ENCODE measurements at regions not wholly inside any gene's neighbourhood (a gene's known extent, or its start where the extent isn't known, plus 50 kb on each side); places are given as distances from the start of the nearest gene placed in this dataset.

GRCh38 chr7:81608748-81609382 is 161.0 kb downstream of the HGF start:
- Histone ChIP-seq H3K27ac (no peak overlapping the region), H3K9me3 (no peaks in the 10 kb centered on the region), H3K4me3 (no peak overlapping the region), H3K27me3 (no peaks in the 10 kb centered on the region), H3K4me1 (no peaks in the 10 kb centered on the region), H3K36me3 (no peaks in the 10 kb centered on the region)
- intact Hi-C loops (cut with DNase I): no loop called here
- no peak for DNase-seq (ENCODE audit: extremely low spot score in 2 of 2)
- TF ChIP-seq POLR2AphosphoS5 (IDR thresholded peaks at IDR 0.05; ENCODE audit: insufficient read depth in 1 of 2, low read depth in 1 of 2) (no peak), POLR2A (IDR thresholded peaks at IDR 0.05) (no peak), CTCF (IDR thresholded peaks at IDR 0.05) (no peak)

- no peaks in the 10 kb centered on the region for H3K27me3 ChIP-seq
- no peak for DNase-seq (ENCODE audit: extremely low spot score in 2 of 2)
- no peaks in the 10 kb centered on the region for H3K4me1 ChIP-seq
- H3K36me3 ChIP-seq: no peaks in the 10 kb centered on the region
- TF ChIP-seq CTCF (IDR thresholded peaks at IDR 0.05): no peak
- no peak for TF ChIP-seq POLR2A (IDR thresholded peaks at IDR 0.05)
- TF ChIP-seq POLR2AphosphoS5 (IDR thresholded peaks at IDR 0.05; ENCODE audit: insufficient read depth in 1 of 2, low read depth in 1 of 2): no peak
- intact Hi-C loops (cut with DNase I): no loop called here
- H3K4me3 ChIP-seq: no peak overlapping the region
- no peaks in the 10 kb centered on the region for H3K9me3 ChIP-seq
- no peak overlapping the region for H3K27ac ChIP-seq
These were observed 161.9 kb downstream of the HGF start for GRCh38 chr7:81607987-81608386.

GRCh38 chr7:81606078-81606863 is 163.6 kb downstream of the HGF start:
- Histone ChIP-seq H3K9me3 (no peaks in the 10 kb centered on the region), H3K27me3 (no peaks in the 10 kb centered on the region), H3K4me3 (no peak overlapping the region), H3K27ac (no peak overlapping the region), H3K4me1 (no peaks in the 10 kb centered on the region), H3K36me3 (no peaks in the 10 kb centered on the region)
- intact Hi-C loops (cut with DNase I): no loop called here
- no peak for DNase-seq (ENCODE audit: extremely low spot score in 2 of 2)
- no peak for TF ChIP-seq POLR2AphosphoS5 (IDR thresholded peaks at IDR 0.05; ENCODE audit: insufficient read depth in 1 of 2, low read depth in 1 of 2)
- no peak for TF ChIP-seq CTCF (IDR thresholded peaks at IDR 0.05)
- no peak for TF ChIP-seq POLR2A (IDR thresholded peaks at IDR 0.05)

GRCh38 chr7:81605493-81605892 is 164.4 kb downstream of the HGF start:
- H3K9me3 ChIP-seq: no peaks in the 10 kb centered on the region
- H3K4me1 ChIP-seq: no peaks in the 10 kb centered on the region
- intact Hi-C loops (cut with DNase I): no loop called here
- no peak for TF ChIP-seq POLR2AphosphoS5 (IDR thresholded peaks at IDR 0.05; ENCODE audit: insufficient read depth in 1 of 2, low read depth in 1 of 2)
- no peak for TF ChIP-seq POLR2A (IDR thresholded peaks at IDR 0.05)
- no peak for TF ChIP-seq CTCF (IDR thresholded peaks at IDR 0.05)
- no peak for DNase-seq (ENCODE audit: extremely low spot score in 2 of 2)
- H3K27me3 ChIP-seq: no peaks in the 10 kb centered on the region
- H3K4me3 ChIP-seq: no peak overlapping the region
- no peaks in the 10 kb centered on the region for H3K36me3 ChIP-seq
- H3K27ac ChIP-seq: no peak overlapping the region

GRCh38 chr7:81604808-81605174 is 165.1 kb downstream of the HGF start:
- intact Hi-C loops (cut with DNase I): no loop called here
- no peaks in the 10 kb centered on the region for H3K27me3 ChIP-seq
- DNase-seq (ENCODE audit: extremely low spot score in 2 of 2): no peak
- no peak overlapping the region for H3K4me3 ChIP-seq
- no peak overlapping the region for H3K27ac ChIP-seq
- no peaks in the 10 kb centered on the region for H3K36me3 ChIP-seq
- no peaks in the 10 kb centered on the region for H3K9me3 ChIP-seq
- no peaks in the 10 kb centered on the region for H3K4me1 ChIP-seq
- no peak for TF ChIP-seq POLR2AphosphoS5 (IDR thresholded peaks at IDR 0.05; ENCODE audit: insufficient read depth in 1 of 2, low read depth in 1 of 2)
- TF ChIP-seq CTCF (IDR thresholded peaks at IDR 0.05): no peak
- no peak for TF ChIP-seq POLR2A (IDR thresholded peaks at IDR 0.05)
